Cardiac muscle cell (in vitro differentiated cells and primary cell): ENCODE measurements at regions not wholly inside any gene's neighbourhood (a gene's known extent, or its start where the extent isn't known, plus 50 kb on each side); places are given as distances from the start of the nearest gene placed in this dataset.
A peak's percentile ranks its signal among the peaks of the same experiment; 100 is the strongest.

ENCODE experiments used
- DNase-seq, 2 donors: peaks; one replicate each; pipeline versions ENCODE4 v3.0.0 to v3.0.0-alpha.2; 2010 to 2017; ENCODE audit warnings: low read depth in 1 of 2, low spot score in 1 of 2
- H3K27ac ChIP-seq: fragments of 200-600 bp; sonication (generic); 2 replicates; pipeline ENCODE4 v1.5.1; 2016
- H3K27me3 ChIP-seq: fragments of 200-600 bp; sonication (generic); 2 replicates; pipeline ENCODE4 v1.6.0; 2016; ENCODE audit warnings: control low read depth
- H3K36me3 ChIP-seq: fragments of 200-600 bp; sonication (generic); 2 replicates; pipeline ENCODE4 v1.5.1; 2016; ENCODE audit warnings: control low read depth
- H3K4me1 ChIP-seq: fragments of 200-600 bp; sonication (generic); 2 replicates; pipeline ENCODE4 v1.8.1; 2017; ENCODE audit warnings: low read depth, mild to moderate bottlenecking, mixed run types
- H3K4me3 ChIP-seq: fragments of 200-600 bp; sonication (generic); 2 replicates; pipeline ENCODE4 v1.5.1; 2016; ENCODE audit warnings: mild to moderate bottlenecking
- H3K9me3 ChIP-seq: fragments of 200-600 bp; sonication (generic); 2 replicates; pipeline ENCODE4 v1.5.1; 2017; ENCODE audit warnings: low read depth, mild to moderate bottlenecking, control low read depth
- CTCF ChIP-seq: IDR thresholded peaks from 2 replicates; pipeline ENCODE4 v1.5.1; 2012; ENCODE audit warnings: low read depth, mild to moderate bottlenecking, low read length

GRCh38 chr9:88871669-88872068 lies 119.6 kb upstream of the S1PR3 start:
- peaks cover 14% of the 10 kb centered on the region for H3K4me1 ChIP-seq
- H3K27me3 ChIP-seq: no peaks in the 10 kb centered on the region
- no peak for DNase-seq
- peak overlapping the region; percentile 84 for H3K27ac ChIP-seq
- H3K4me3 ChIP-seq: no peak overlapping the region
- no peaks in the 10 kb centered on the region for H3K36me3 ChIP-seq
- H3K9me3 ChIP-seq: no peaks in the 10 kb centered on the region
- no peak for TF ChIP-seq CTCF

DNA sequence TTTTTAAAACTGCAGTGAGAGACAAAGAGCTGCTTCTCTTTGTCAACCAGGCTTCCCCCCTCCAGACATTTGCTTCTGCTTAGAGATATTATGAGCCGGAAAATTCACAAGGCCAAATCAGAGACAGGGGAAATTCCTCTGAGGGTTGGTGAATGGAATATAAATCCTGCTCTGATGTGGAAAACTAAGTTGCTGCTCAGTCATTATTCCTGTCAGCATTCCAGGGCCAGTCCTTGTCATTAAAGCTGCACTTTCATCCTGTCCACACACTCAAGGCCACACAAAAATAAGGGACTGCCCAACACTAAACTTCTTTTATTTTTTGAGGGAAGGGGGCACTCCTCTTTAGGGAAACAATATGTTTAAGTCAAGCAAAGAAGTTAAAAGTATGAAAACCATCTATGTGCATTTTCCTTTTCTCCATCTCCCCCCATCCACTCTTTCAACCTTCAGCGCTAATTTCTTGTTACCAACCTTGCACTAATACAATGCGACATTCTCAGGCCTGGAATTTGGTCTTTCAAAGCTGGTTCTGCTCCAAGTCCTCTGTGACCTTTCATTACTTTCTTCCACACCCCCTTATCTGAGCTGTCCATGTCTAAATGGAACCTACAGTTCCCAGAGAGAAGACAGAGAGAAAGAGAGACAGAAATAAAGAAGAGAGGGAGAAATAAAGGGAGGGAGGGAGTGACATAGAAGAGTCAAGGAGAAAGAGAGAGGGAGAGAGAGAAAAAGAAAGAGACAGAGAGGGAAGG lies 118.9 kb upstream of the S1PR3 start:
- no peak for TF ChIP-seq CTCF

GRCh38 chr9:88873635-88874034 lies 117.6 kb upstream of the S1PR3 start:
- Histone ChIP-seq H3K27me3 (no peaks in the 10 kb centered on the region), H3K27ac (no peak overlapping the region), H3K4me1 (peaks cover 14% of the 10 kb centered on the region), H3K9me3 (no peaks in the 10 kb centered on the region), H3K4me3 (no peak overlapping the region), H3K36me3 (no peaks in the 10 kb centered on the region)
- no peak for TF ChIP-seq CTCF
- DNase-seq: no peak

More for the DNA sequence above, 118.9 kb upstream of the S1PR3 start:
- DNase-seq: peak in 1 of 2 donors; percentile 54
- Histone ChIP-seq H3K27ac (peak overlapping the region; percentile 84), H3K27me3 (no peaks in the 10 kb centered on the region), H3K36me3 (no peaks in the 10 kb centered on the region), H3K4me3 (no peak overlapping the region), H3K9me3 (no peaks in the 10 kb centered on the region), H3K4me1 (peaks cover 14% of the 10 kb centered on the region)

DNA sequence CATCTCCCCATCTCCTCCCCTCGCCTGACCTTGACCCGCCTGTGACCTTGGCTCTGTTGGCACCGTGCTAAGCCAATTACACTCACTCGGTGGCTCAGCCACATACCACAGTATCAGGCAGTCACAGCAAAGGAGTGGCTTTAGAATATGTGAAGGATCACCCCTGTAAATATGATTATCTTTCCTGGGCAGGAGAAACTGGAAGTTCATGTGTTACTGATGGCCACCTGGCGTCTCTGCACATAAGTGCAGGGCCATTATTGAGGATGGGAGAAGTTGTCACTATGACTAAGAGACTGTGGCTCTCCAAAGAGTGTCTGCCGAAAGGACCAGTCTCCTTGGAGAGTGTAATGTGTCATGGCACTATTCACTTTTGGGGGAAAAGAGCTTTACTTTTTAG lies 116.9 kb upstream of the S1PR3 start:
- no peak overlapping the region for H3K27ac ChIP-seq
- H3K27me3 ChIP-seq: no peaks in the 10 kb centered on the region
- H3K4me1 ChIP-seq: peaks cover 14% of the 10 kb centered on the region
- H3K9me3 ChIP-seq: no peaks in the 10 kb centered on the region
- no peak overlapping the region for H3K4me3 ChIP-seq
- DNase-seq: peak in 1 of 2 donors; percentile 2
- no peaks in the 10 kb centered on the region for H3K36me3 ChIP-seq
- TF ChIP-seq CTCF: no peak

GRCh38 chr9:88875400-88876120 lies 115.7 kb upstream of the S1PR3 start:
- no peaks in the 10 kb centered on the region for H3K36me3 ChIP-seq
- H3K4me3 ChIP-seq: no peak overlapping the region
- DNase-seq: no peak
- TF ChIP-seq CTCF: no peak
- no peak overlapping the region for H3K27ac ChIP-seq
- no peaks in the 10 kb centered on the region for H3K9me3 ChIP-seq
- H3K4me1 ChIP-seq: peaks cover 14% of the 10 kb centered on the region
- H3K27me3 ChIP-seq: no peaks in the 10 kb centered on the region
